Breast epithelium (tissue), 4 donors: ENCODE measurements at regions not wholly inside any gene's neighbourhood (a gene's known extent, or its start where the extent isn't known, plus 50 kb on each side); places are given as distances from the start of the nearest gene placed in this dataset.
"Not testable (repeated sequence)": the region's sequence is repeated elsewhere in the genome, so short reads cannot be mapped to it uniquely, and the experiment has no call there.

Experiments
- DNase-seq, 2 donors: peaks; one replicate each; pipeline ENCODE4 v3.0.0-alpha.2; 2019; ENCODE audit warnings: low spot score in 2 of 2
- H3K27ac ChIP-seq, 2 donors: fragments of 200-600 bp; sonication (generic) in 1 of 2; one replicate each; pipeline ENCODE4 v1.5.1; 2016 to 2019; ENCODE audit warnings: mild to moderate bottlenecking in 1 of 2
- H3K27me3 ChIP-seq, 2 donors: fragments of 200-600 bp; sonication (generic) in 1 of 2; one replicate each; pipeline versions ENCODE4 v1.5.1 to v1.6.0; 2017 to 2019; ENCODE audit warnings: control low read depth in 1 of 2, mild to moderate bottlenecking in 1 of 2
- H3K36me3 ChIP-seq: fragments of 200-600 bp; one replicate; pipeline ENCODE4 v1.5.1; 2019
- H3K4me1 ChIP-seq, 2 donors: fragments of 200-600 bp; sonication (generic); one replicate each; pipeline ENCODE4 v1.5.1; 2016 to 2019; ENCODE audit warnings: control low read depth in 1 of 2
- H3K4me3 ChIP-seq, 3 donors: fragments of 200-600 bp; sonication (generic); 1 replicate in 2 of 3; 2 replicates in 1 of 3; pipeline ENCODE4 v1.5.1; 2016 to 2019; ENCODE audit warnings: mild to moderate bottlenecking in 3 of 3, moderate library complexity in 2 of 3
- H3K9me3 ChIP-seq, 2 donors: fragments of 200-600 bp; sonication (generic) in 1 of 2; one replicate each; pipeline ENCODE4 v1.5.1; 2016 to 2019; ENCODE audit warnings: control low read depth in 1 of 2
- CTCF ChIP-seq, 3 donors: fragments of 450-650 bp; IDR thresholded peaks; one replicate each; pipeline ENCODE4 v1.5.1; 2016 to 2017; ENCODE audit warnings: antibody characterized with exemption in 3 of 3, mild to moderate bottlenecking in 3 of 3, moderate library complexity in 3 of 3
- POLR2A ChIP-seq: fragments of 450-650 bp; IDR thresholded peaks from one replicate; pipeline ENCODE4 v1.6.1; 2016; ENCODE audit warnings: antibody characterized with exemption, mild to moderate bottlenecking, moderate library complexity
- POLR2AphosphoS5 ChIP-seq, 3 donors: sonication (generic); formaldehyde crosslinking; IDR thresholded peaks; one replicate each; pipeline ENCODE4 v1.6.1; 2017; ENCODE audit warnings: antibody characterized with exemption in 3 of 3
- intact Hi-C: fragments of 100-400 bp; cut with DNase I; formaldehyde crosslinking; loops from one replicate; pipeline ENCODE4 v1.15.1; 2023; ENCODE audit warnings: low total_unique reads

- Histone ChIP-seq H3K36me3 (no peaks in the 10 kb centered on the region), H3K27ac (no peak overlapping the region), H3K9me3 (no peaks in the 10 kb centered on the region), H3K4me1 (peaks cover 0 to 3% of the 10 kb centered on the region in 2 donors), H3K27me3 (no peaks in the 10 kb centered on the region), H3K4me3 (no peak overlapping the region)
- no peak for DNase-seq
- TF ChIP-seq POLR2A: no peak
- TF ChIP-seq CTCF (IDR thresholded peaks at IDR 0.05): no peak
- TF ChIP-seq POLR2AphosphoS5 (IDR thresholded peaks at IDR 0.05): no peak
- intact Hi-C loops: no loop called here
Observed at GRCh38 chr12:105522166-105522825, 191.8 kb downstream of the C12orf75 start.

GRCh38 chr12:105523164-105524057, 192.9 kb downstream of the C12orf75 start:
- TF ChIP-seq POLR2AphosphoS5 (IDR thresholded peaks at IDR 0.05) (peak in 1 of 3 donors; percentile 53), CTCF (IDR thresholded peaks at IDR 0.05) (no peak), POLR2A (no peak)
- H3K4me1 ChIP-seq: peaks cover 0 to 3% of the 10 kb centered on the region in 2 donors
- no peak for DNase-seq
- H3K36me3 ChIP-seq: no peaks in the 10 kb centered on the region
- H3K27me3 ChIP-seq: no peaks in the 10 kb centered on the region
- no peaks in the 10 kb centered on the region for H3K9me3 ChIP-seq
- H3K4me3 ChIP-seq: no peak overlapping the region
- intact Hi-C loops: no loop called here
- no peak overlapping the region for H3K27ac ChIP-seq

- intact Hi-C loops: no loop called here
- peaks cover 0 to 3% of the 10 kb centered on the region in 2 donors for H3K4me1 ChIP-seq
- H3K27ac ChIP-seq: no peak overlapping the region
- no peak for DNase-seq
- no peak for TF ChIP-seq POLR2AphosphoS5 (IDR thresholded peaks at IDR 0.05)
- no peak for TF ChIP-seq POLR2A
- no peak for TF ChIP-seq CTCF (IDR thresholded peaks at IDR 0.05)
- no peaks in the 10 kb centered on the region for H3K36me3 ChIP-seq
- H3K27me3 ChIP-seq: no peaks in the 10 kb centered on the region
- no peaks in the 10 kb centered on the region for H3K9me3 ChIP-seq
- H3K4me3 ChIP-seq: no peak overlapping the region
Observed at GRCh38 chr12:105524961-105525360, 194.5 kb downstream of the C12orf75 start.

- Histone ChIP-seq H3K4me1 (no peaks in the 10 kb centered on the region), H3K27ac (no peak overlapping the region), H3K27me3 (no peaks in the 10 kb centered on the region), H3K9me3 (peaks cover 6 to 19% of the 10 kb centered on the region in 2 donors), H3K36me3 (no peaks in the 10 kb centered on the region), H3K4me3 (no peak overlapping the region)
- TF ChIP-seq POLR2A (no peak), CTCF (IDR thresholded peaks at IDR 0.05) (no peak), POLR2AphosphoS5 (IDR thresholded peaks at IDR 0.05) (no peak)
- intact Hi-C loops: no loop called here
- DNase-seq: no peak
Observed at GRCh38 chr12:105534068-105534467, 203.6 kb downstream of the C12orf75 start.

GRCh38 chr12:105535033-105535432, 204.5 kb downstream of the C12orf75 start:
- H3K4me1 ChIP-seq, H3K27me3 ChIP-seq, DNase-seq, H3K36me3 ChIP-seq, H3K27ac ChIP-seq, H3K4me3 ChIP-seq, intact Hi-C loops: not testable (repeated sequence)
- H3K9me3 ChIP-seq: peaks cover 6 to 19% of the 10 kb centered on the region in 2 donors
